ENCODE measurements at regions not wholly inside any gene's neighbourhood (a gene's known extent, or its start where the extent isn't known, plus 50 kb on each side); places are given as distances from the start of the nearest gene placed in this dataset.

- TF ChIP-seq EZH2 (IDR thresholded peaks at IDR 0.05) (no peak), POLR2AphosphoS5 (IDR thresholded peaks at IDR 0.05; ENCODE audit: borderline replicate concordance, low read depth, low read length) (no peak)
Observed at GRCh38 chr4:42708625-42709024, 51.7 kb upstream of the ATP8A1 start.
